AG04450 (cell line): ENCODE measurements at regions not wholly inside any gene's neighbourhood (a gene's known extent, or its start where the extent isn't known, plus 50 kb on each side); places are given as distances from the start of the nearest gene placed in this dataset.

ENCODE experiments used
- CTCF ChIA-PET: fragments of 300-600, 350-600 bp; formaldehyde crosslinking; extraction: SDS; loops from one replicate; lab custom pipeline; 2022; ENCODE audit warnings: antibody characterized with exemption, inconsistent platforms; lab: Charles Lee
- POLR2A ChIA-PET: fragments of 350-600 bp; formaldehyde crosslinking; extraction: SDS; loops from one replicate; lab custom pipeline; 2021; ENCODE audit warnings: antibody characterized with exemption, inconsistent platforms; lab: Yijun Ruan, JAX
- DNase-seq: peaks from one replicate; pipeline ENCODE4 v3.0.0-alpha.2; 2011; ENCODE audit warnings: low read depth, low spot score
- H3K27ac ChIP-seq: one replicate; pipeline ENCODE4 v1.5.1; 2012; ENCODE audit warnings: low read depth, low read length, control low read depth
- H3K27me3 ChIP-seq: one replicate; pipeline ENCODE4 v1.6.0; 2012; ENCODE audit warnings: low read length; ENCODE audit not compliant: control insufficient read depth, insufficient read depth
- H3K4me3 ChIP-seq: 2 replicates; pipeline ENCODE4 v1.5.1; 2011; ENCODE audit warnings: mild to moderate bottlenecking, low read depth, low read length, control low read depth
- H3K9me3 ChIP-seq: 2 replicates; pipeline ENCODE4 v1.5.1; 2012; ENCODE audit warnings: low read length; ENCODE audit not compliant: control insufficient read depth, insufficient read depth
- CTCF ChIP-seq: IDR thresholded peaks from 2 replicates; pipeline ENCODE4 v1.5.1; 2011; ENCODE audit warnings: low read depth, low read length, control low read depth, inconsistent platforms

- no peak for DNase-seq
- ChIA-PET POLR2A (no interaction called here), CTCF (no interaction called here)
- Histone ChIP-seq H3K9me3 (peaks cover 1% of the 10 kb centered on the region; the same call in 1 of the 2 replicates), H3K4me3 (no peak overlapping the region), H3K27me3 (no peaks in the 10 kb centered on the region), H3K27ac (no peak overlapping the region)
- no peak for TF ChIP-seq CTCF
Measured at GRCh38 chr1:184141361-184141880, 89.9 kb downstream of the TSEN15 start.

DNA sequence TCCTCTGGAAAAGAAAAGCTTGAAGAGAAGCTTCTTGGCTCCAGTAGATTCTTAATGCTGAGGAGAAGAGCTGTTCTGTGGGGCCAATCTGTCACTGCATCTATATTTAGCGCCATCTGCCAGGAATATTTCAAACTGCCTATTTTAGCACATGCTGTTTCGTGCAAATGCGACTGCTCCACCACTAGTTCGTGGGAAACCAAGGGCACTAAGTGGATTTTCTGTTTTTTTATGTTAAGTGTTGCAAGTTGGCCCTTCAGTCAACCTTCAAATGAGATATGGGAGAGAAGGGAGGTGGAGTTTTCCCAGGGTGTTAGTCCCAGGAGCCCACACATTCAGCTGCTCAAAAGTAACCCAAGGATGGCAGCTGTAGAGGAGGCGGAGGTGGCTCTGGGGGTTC is 91.9 kb downstream of the TSEN15 start:
- H3K9me3 ChIP-seq, result no peaks in the 10 kb centered on the region
- H3K4me3 ChIP-seq, result no peak overlapping the region
- H3K27me3 ChIP-seq, result no peaks in the 10 kb centered on the region
- DNase-seq, result no peak
- no peak overlapping the region for H3K27ac ChIP-seq
- peak; percentile 37 for TF ChIP-seq CTCF
- ChIA-PET POLR2A (no interaction called here), CTCF (interaction anchor here (0.6 to 1.4 kb wide), 3 partner anchors 79 to 520 kb away, joined by 3 to 5 read pairs (median 3); no protein-coding TSS in a partner anchor)

DNA sequence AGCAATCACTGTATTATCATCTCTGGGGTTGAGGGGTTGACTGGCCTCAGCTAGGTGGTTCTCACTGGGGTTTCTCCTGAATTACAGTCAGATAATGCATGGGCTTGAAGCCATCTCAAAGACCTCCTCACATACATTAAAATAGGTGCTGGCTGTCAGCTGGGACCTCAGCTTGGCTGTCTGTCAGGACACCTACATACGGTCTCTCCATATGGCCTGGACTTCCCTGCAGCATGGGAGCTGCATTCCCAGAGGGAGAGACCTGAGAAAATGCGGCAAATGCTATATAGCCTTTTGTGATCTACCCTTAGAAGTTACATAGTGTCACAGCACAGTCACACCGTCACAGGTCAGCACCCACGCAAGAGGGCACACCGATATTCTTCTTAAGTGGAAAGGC is 93.6 kb downstream of the TSEN15 start:
- ChIA-PET POLR2A (no interaction called here), CTCF (no interaction called here)
- no peaks in the 10 kb centered on the region for H3K9me3 ChIP-seq
- no peak for TF ChIP-seq CTCF
- H3K27ac ChIP-seq, result no peak overlapping the region
- DNase-seq, result no peak
- H3K27me3 ChIP-seq, result no peaks in the 10 kb centered on the region
- no peak overlapping the region for H3K4me3 ChIP-seq

- POLR2A ChIA-PET, result no interaction called here
Measured at GRCh38 chr1:184146202-184146601, 94.7 kb downstream of the TSEN15 start.

More at GRCh38 chr1:184146202-184146601, 94.7 kb downstream of the TSEN15 start:
- Histone ChIP-seq H3K4me3 (no peak overlapping the region), H3K9me3 (no peaks in the 10 kb centered on the region), H3K27ac (no peak overlapping the region), H3K27me3 (no peaks in the 10 kb centered on the region)
- no peak for TF ChIP-seq CTCF
- CTCF ChIA-PET, result no interaction called here
- no peak for DNase-seq
